ENCODE measurements at regions not wholly inside any gene's neighbourhood (a gene's known extent, or its start where the extent isn't known, plus 50 kb on each side); places are given as distances from the start of the nearest gene placed in this dataset.

GRCh38 chr5:167642779-167643517 is 648.5 kb upstream of the WWC1 start:
- Mint-ChIP-seq H3K27ac (no peak overlapping the region), H3K4me1 (no peaks in the 10 kb centered on the region), H3K9me3 (peaks cover 0 to 3% (median 0%) of the 10 kb centered on the region in 7 donors), H3K4me3 (no peak overlapping the region), H3K27me3 (ENCODE audit: low read depth in 3 of 3) (no peaks in the 10 kb centered on the region), H3K36me3 (no peaks in the 10 kb centered on the region)
- DNase-seq, result no peak
- intact Hi-C loops (cut with micrococcal nuclease), result no loop called here
- no peaks in the 10 kb centered on the region for H3K36me3 ChIP-seq (replicated peaks in 1 of 2; ENCODE audit: control insufficient read depth in 1 of 2, insufficient read depth in 2 of 2, low read length in 2 of 2)
- no peaks in the 10 kb centered on the region for H3K27me3 ChIP-seq (ENCODE audit: control insufficient read depth in 2 of 2, insufficient read depth in 2 of 2, low read length in 2 of 2)
- no peak overlapping the region for H2AFZ ChIP-seq (ENCODE audit: insufficient read depth, low read depth, low read length, poor library complexity, severe bottlenecking)
- H3K79me2 ChIP-seq (ENCODE audit: insufficient read depth, low read length), result no peaks in the 10 kb centered on the region
- H3K4me2 ChIP-seq (replicated peaks; ENCODE audit: extremely low read depth, low read length, poor library complexity, severe bottlenecking), result no peak overlapping the region
- no peak overlapping the region for H3K9ac ChIP-seq (ENCODE audit: insufficient read depth, low read length, poor library complexity, severe bottlenecking)
- no peak overlapping the region for H3K4me3 ChIP-seq (replicated peaks in 1 of 3; ENCODE audit: low read depth in 2 of 3, low read length in 3 of 3)
- WGBS (ENCODE audit: insufficient coverage), result 40% methylated on average over 1 of the region's 9 CpGs
- no peak for TF ChIP-seq CTCF (IDR thresholded peaks at IDR 0.05)
- H3K4me1 ChIP-seq (ENCODE audit: control insufficient read depth in 1 of 2, insufficient read depth in 2 of 2, low read length in 2 of 2), result no peaks in the 10 kb centered on the region
- H3K9me3 ChIP-seq (replicated peaks in 1 of 2; ENCODE audit: control insufficient read depth in 1 of 2, insufficient read depth in 1 of 2, low read length in 2 of 2), result no peaks in the 10 kb centered on the region
- H3K27ac ChIP-seq (ENCODE audit: low read depth in 1 of 2, low read length in 2 of 2), result no peak overlapping the region
- H4K20me1 ChIP-seq (ENCODE audit: insufficient read depth, low read length), result no peaks in the 10 kb centered on the region

DNA sequence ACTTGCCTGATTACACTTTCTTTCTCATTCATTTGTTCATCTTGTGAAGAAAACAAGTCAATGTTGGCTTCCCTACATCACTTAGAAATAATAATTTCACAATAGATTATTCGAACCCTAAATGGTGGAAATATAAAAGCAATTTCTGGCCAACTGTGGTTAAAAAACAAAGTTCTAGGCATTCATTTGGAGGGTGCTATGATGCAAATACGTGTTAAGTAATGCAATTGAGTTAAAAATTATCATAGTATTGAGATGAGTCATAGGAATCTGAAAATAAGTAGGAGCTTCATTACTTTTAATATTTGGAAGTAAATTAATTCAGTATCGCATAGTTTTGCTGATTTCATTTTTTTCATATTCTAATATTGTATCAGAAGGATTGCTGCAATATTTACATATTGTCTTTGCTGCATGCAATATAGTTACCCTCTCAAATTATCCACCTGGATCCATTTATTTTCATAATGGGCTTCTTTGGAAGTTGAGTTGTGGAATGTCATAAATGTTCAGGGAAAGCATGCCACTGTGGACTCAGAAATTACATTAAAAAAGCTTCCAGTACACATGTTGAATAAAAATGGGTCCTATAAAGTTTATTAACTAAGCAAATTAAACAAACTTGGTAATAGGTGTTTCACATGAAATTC is 647.7 kb upstream of the WWC1 start:
- Mint-ChIP-seq H3K4me1 (no peaks in the 10 kb centered on the region), H3K27ac (no peak overlapping the region), H3K36me3 (no peaks in the 10 kb centered on the region), H3K4me3 (no peak overlapping the region), H3K9me3 (peaks cover 0 to 3% (median 0%) of the 10 kb centered on the region in 7 donors), H3K27me3 (ENCODE audit: low read depth in 3 of 3) (no peaks in the 10 kb centered on the region)
- Histone ChIP-seq H2AFZ (ENCODE audit: insufficient read depth, low read depth, low read length, poor library complexity, severe bottlenecking) (no peak overlapping the region), H3K4me2 (replicated peaks; ENCODE audit: extremely low read depth, low read length, poor library complexity, severe bottlenecking) (no peak overlapping the region), H3K9ac (ENCODE audit: insufficient read depth, low read length, poor library complexity, severe bottlenecking) (no peak overlapping the region), H3K4me1 (ENCODE audit: control insufficient read depth in 1 of 2, insufficient read depth in 2 of 2, low read length in 2 of 2) (no peaks in the 10 kb centered on the region), H3K79me2 (ENCODE audit: insufficient read depth, low read length) (no peaks in the 10 kb centered on the region), H4K20me1 (ENCODE audit: insufficient read depth, low read length) (no peaks in the 10 kb centered on the region), H3K4me3 (replicated peaks in 1 of 3; ENCODE audit: low read depth in 2 of 3, low read length in 3 of 3) (no peak overlapping the region), H3K27me3 (ENCODE audit: control insufficient read depth in 2 of 2, insufficient read depth in 2 of 2, low read length in 2 of 2) (no peaks in the 10 kb centered on the region), H3K9me3 (replicated peaks in 1 of 2; ENCODE audit: control insufficient read depth in 1 of 2, insufficient read depth in 1 of 2, low read length in 2 of 2) (no peaks in the 10 kb centered on the region), H3K27ac (ENCODE audit: low read depth in 1 of 2, low read length in 2 of 2) (no peak overlapping the region), H3K36me3 (replicated peaks in 1 of 2; ENCODE audit: control insufficient read depth in 1 of 2, insufficient read depth in 2 of 2, low read length in 2 of 2) (no peaks in the 10 kb centered on the region)
- DNase-seq, result no peak
- TF ChIP-seq CTCF (IDR thresholded peaks at IDR 0.05), result no peak
- intact Hi-C loops (cut with micrococcal nuclease), result no loop called here
- WGBS (ENCODE audit: insufficient coverage), result 70% methylated on average over 1 of the region's 3 CpGs

All from CD14-positive monocyte (primary cell).